ENCODE measurements at regions not wholly inside any gene's neighbourhood (a gene's known extent, or its start where the extent isn't known, plus 50 kb on each side); places are given as distances from the start of the nearest gene placed in this dataset.

DNA sequence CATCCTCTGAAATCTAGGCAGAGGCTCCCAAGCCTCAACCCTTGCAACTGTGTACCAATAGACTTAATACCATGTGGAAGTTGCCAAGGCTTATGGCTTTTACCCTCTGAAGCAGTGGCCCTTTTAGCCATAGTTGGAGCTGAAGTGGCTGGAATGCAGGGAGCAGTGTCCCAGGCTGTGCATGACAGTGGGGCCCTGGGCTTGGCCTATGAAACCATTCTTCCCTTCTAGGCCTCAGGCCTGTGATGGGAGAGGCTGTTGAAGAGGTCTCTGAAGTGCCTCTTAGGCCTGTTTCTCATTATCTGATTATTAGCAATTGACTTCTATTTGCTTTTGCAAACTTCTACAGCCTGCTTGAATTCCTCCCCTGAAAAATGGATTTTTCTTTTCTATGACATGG is 612.7 kb upstream of the ZWINT start:
- Histone ChIP-seq H3F3A (replicated peaks; ENCODE audit: low read depth) (no peaks in the 10 kb centered on the region), H3K27ac (ENCODE audit: low read depth) (no peak overlapping the region), H3K36me3 (ENCODE audit: insufficient read depth) (no peaks in the 10 kb centered on the region), H3K4me3 (no peak overlapping the region), H3K4me1 (ENCODE audit: insufficient read depth) (peaks cover 3% of the 10 kb centered on the region; the same call in 1 of the 2 replicates), H3K9me2 (ENCODE audit: insufficient read depth) (no peaks in the 10 kb centered on the region), H2AFZ (no peak overlapping the region), H4K20me1 (replicated peaks; ENCODE audit: insufficient read depth) (no peaks in the 10 kb centered on the region), H3K27me3 (ENCODE audit: insufficient read depth) (no peaks in the 10 kb centered on the region), H3K79me2 (replicated peaks; ENCODE audit: insufficient read depth) (no peaks in the 10 kb centered on the region), H3K4me2 (no peak overlapping the region)
- no peak for TF ChIP-seq ZNF114 (CRISPR knock-in tag; IDR thresholded peaks at IDR 0.05)
- no peak for TF ChIP-seq NANOG (IDR thresholded peaks at IDR 0.05; ENCODE audit: borderline replicate concordance)
- no peak for TF ChIP-seq EZH2 (IDR thresholded peaks at IDR 0.05; ENCODE audit: low read depth, unreplicated experiment)
- no peak for TF ChIP-seq EZH2phosphoT487 (IDR thresholded peaks at IDR 0.05; ENCODE audit: unreplicated experiment)
- no peak for TF ChIP-seq CREB1 (CRISPR knock-in tag; IDR thresholded peaks at IDR 0.05; ENCODE audit: low read depth)
- TF ChIP-seq, protein P1, sequence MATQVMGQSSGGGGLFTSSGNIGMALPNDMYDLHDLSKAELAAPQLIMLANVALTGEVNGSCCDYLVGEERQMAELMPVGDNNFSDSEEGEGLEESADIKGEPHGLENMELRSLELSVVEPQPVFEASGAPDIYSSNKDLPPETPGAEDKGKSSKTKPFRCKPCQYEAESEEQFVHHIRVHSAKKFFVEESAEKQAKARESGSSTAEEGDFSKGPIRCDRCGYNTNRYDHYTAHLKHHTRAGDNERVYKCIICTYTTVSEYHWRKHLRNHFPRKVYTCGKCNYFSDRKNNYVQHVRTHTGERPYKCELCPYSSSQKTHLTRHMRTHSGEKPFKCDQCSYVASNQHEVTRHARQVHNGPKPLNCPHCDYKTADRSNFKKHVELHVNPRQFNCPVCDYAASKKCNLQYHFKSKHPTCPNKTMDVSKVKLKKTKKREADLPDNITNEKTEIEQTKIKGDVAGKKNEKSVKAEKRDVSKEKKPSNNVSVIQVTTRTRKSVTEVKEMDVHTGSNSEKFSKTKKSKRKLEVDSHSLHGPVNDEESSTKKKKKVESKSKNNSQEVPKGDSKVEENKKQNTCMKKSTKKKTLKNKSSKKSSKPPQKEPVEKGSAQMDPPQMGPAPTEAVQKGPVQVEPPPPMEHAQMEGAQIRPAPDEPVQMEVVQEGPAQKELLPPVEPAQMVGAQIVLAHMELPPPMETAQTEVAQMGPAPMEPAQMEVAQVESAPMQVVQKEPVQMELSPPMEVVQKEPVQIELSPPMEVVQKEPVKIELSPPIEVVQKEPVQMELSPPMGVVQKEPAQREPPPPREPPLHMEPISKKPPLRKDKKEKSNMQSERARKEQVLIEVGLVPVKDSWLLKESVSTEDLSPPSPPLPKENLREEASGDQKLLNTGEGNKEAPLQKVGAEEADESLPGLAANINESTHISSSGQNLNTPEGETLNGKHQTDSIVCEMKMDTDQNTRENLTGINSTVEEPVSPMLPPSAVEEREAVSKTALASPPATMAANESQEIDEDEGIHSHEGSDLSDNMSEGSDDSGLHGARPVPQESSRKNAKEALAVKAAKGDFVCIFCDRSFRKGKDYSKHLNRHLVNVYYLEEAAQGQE (IDR thresholded peaks at IDR 0.05; ENCODE audit: unreplicated experiment) = no peak
- TF ChIP-seq JUNB (IDR thresholded peaks at IDR 0.05; ENCODE audit: unreplicated experiment) = no peak
- no peak for TF ChIP-seq ETS1 (IDR thresholded peaks at IDR 0.05)
- TF ChIP-seq ZNF331 (CRISPR knock-in tag; IDR thresholded peaks at IDR 0.05; ENCODE audit: low read depth) = no peak
- no peak for TF ChIP-seq STAT1 (IDR thresholded peaks at IDR 0.05; ENCODE audit: unreplicated experiment)
- TF ChIP-seq CTCF (conservative IDR thresholded peaks at IDR 0.05; ENCODE audit: low read depth in 2 of 2) = no peak
- TF ChIP-seq POLR2AphosphoS5 (IDR thresholded peaks at IDR 0.05; ENCODE audit: low read depth) = no peak
- TF ChIP-seq ZNF462 (CRISPR knock-in tag; IDR thresholded peaks at IDR 0.05) = no peak
- H3K4me1 Mint-ChIP-seq = peaks cover 2% of the 10 kb centered on the region; the same call in 1 of the 3 replicates
- DNase-seq (ENCODE audit: low spot score) (no peak), ATAC-seq (no peak)
- no peak overlapping the region for H3K4me3 Mint-ChIP-seq
- H3K9me3 Mint-ChIP-seq = no peaks in the 10 kb centered on the region
- no peaks in the 10 kb centered on the region for H3K27me3 Mint-ChIP-seq (ENCODE audit: insufficient read depth, low read depth, poor library complexity)
- H3K36me3 Mint-ChIP-seq (ENCODE audit: low read depth) = no peaks in the 10 kb centered on the region
- no peak overlapping the region for H3K27ac Mint-ChIP-seq
